Prostate gland (tissue), 2 donors: ENCODE measurements at regions not wholly inside any gene's neighbourhood (a gene's known extent, or its start where the extent isn't known, plus 50 kb on each side); places are given as distances from the start of the nearest gene placed in this dataset.

Experiments used
- DNase-seq: peaks from one replicate; pipeline ENCODE4 v3.0.0-alpha.2; 2019; ENCODE audit warnings: low spot score
- H3K27ac ChIP-seq, 2 donors: fragments of 200-600 bp; sonication (generic); 2 replicates each; pipeline ENCODE4 v1.5.1; 2017 to 2019
- H3K27me3 ChIP-seq: fragments of 200-600 bp; sonication (generic); replicated peaks from 2 replicates; pipeline ENCODE4 v1.5.1; 2019; ENCODE audit not compliant: insufficient read depth
- H3K36me3 ChIP-seq, 2 donors: fragments of 200-600 bp; sonication (generic); 1 replicate in 1 of 2; 2 replicates in 1 of 2; pipeline versions ENCODE4 v1.5.1 to v1.8.1; 2017 to 2019
- H3K4me1 ChIP-seq: fragments of 200-600 bp; sonication (generic); replicated peaks from 2 replicates; pipeline ENCODE4 v1.5.1; 2019
- H3K4me3 ChIP-seq, 2 donors: fragments of 200-600 bp; sonication (generic); 2 replicates each; pipeline ENCODE4 v1.5.1; 2017 to 2019
- H3K9me3 ChIP-seq: fragments of 200-600 bp; sonication (generic); 2 replicates; pipeline ENCODE4 v1.5.1; 2017
- POLR2A ChIP-seq: fragments of 450-650 bp; IDR thresholded peaks from one replicate; pipeline ENCODE4 v1.6.1; 2016; ENCODE audit warnings: antibody characterized with exemption, mild to moderate bottlenecking
- POLR2AphosphoS5 ChIP-seq: sonication (generic); formaldehyde crosslinking; IDR thresholded peaks from one replicate; pipeline ENCODE4 v1.6.1; 2017; ENCODE audit warnings: antibody characterized with exemption
- WGBS: methylation state at CpG from one replicate; pipeline ENCODE4 v1.1.5; 2018; 5-methylcytosine and 5-hydroxymethylcytosine counted together
- intact Hi-C: fragments of 100-400 bp; cut with DNase I; formaldehyde crosslinking; loops from one replicate; pipeline ENCODE4 v1.14.2; 2022
- TF ChIP-seq, protein P1 (sequence below), 4 experiments: fragments of 200-600 bp in 2 of 4; fragments of 450-650 bp in 2 of 4; sonication (generic) in 2 of 4; IDR thresholded peaks; 1 replicate in 3 of 4; 2 replicates in 1 of 4; pipeline ENCODE4 v1.5.1; 2016 to 2019; ENCODE audit warnings: antibody characterized with exemption in 4 of 4, mild to moderate bottlenecking in 2 of 4, moderate library complexity in 2 of 4

DNA sequence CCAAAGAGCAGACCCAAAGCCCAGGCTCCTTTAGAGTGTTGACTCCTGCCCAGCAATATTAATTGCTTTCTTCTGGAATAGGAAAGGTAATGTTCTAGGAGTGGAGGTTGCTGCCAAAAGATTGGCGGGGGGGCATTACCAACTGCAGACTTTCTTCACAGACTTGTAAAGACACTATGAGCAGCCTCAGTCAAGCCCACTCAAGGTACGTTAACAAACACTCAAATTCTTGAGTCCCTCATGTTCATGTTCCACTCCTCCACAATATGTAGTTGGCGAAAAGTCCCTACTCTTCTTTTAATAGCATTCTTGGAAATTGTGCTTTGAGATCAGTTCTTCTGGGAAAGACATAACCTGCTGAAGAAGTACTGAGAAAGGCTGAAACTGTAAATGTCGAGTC lies 409.2 kb upstream of the KIF2A start:
- no peak overlapping the region for H3K4me3 ChIP-seq
- TF ChIP-seq POLR2AphosphoS5, result no peak
- no peaks in the 10 kb centered on the region for H3K36me3 ChIP-seq
- intact Hi-C loops, result no loop called here
- no peaks in the 10 kb centered on the region for H3K27me3 ChIP-seq
- H3K27ac ChIP-seq, result no peak overlapping the region
- H3K4me1 ChIP-seq, result no peaks in the 10 kb centered on the region
- DNase-seq, result no peak
- H3K9me3 ChIP-seq, result no peaks in the 10 kb centered on the region
- WGBS, result 66% methylated on average over 4 of the region's 4 CpGs

DNA sequence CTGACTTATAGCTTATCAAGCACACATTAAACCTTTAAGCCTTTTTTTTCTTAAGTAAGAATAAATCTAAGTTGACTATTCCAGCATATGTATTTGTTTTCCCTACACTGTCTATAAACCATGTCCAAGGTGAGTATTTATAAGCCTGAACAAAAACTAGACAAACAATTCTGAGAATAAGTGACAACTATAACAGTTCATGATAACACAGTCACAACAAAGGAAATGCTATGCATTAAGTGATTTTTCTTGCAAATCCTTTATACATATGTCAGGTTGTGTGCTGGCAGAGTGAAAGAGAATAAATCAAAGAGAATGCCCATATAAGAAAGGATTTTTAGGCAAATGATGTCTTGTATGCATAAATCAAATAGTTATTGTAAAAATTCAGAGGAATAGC lies 408.8 kb upstream of the KIF2A start:
- no peaks in the 10 kb centered on the region for H3K4me1 ChIP-seq
- no peak overlapping the region for H3K27ac ChIP-seq
- H3K36me3 ChIP-seq, result no peaks in the 10 kb centered on the region
- H3K4me3 ChIP-seq, result no peak overlapping the region
- TF ChIP-seq, protein P1, sequence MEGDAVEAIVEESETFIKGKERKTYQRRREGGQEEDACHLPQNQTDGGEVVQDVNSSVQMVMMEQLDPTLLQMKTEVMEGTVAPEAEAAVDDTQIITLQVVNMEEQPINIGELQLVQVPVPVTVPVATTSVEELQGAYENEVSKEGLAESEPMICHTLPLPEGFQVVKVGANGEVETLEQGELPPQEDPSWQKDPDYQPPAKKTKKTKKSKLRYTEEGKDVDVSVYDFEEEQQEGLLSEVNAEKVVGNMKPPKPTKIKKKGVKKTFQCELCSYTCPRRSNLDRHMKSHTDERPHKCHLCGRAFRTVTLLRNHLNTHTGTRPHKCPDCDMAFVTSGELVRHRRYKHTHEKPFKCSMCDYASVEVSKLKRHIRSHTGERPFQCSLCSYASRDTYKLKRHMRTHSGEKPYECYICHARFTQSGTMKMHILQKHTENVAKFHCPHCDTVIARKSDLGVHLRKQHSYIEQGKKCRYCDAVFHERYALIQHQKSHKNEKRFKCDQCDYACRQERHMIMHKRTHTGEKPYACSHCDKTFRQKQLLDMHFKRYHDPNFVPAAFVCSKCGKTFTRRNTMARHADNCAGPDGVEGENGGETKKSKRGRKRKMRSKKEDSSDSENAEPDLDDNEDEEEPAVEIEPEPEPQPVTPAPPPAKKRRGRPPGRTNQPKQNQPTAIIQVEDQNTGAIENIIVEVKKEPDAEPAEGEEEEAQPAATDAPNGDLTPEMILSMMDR (IDR thresholded peaks at IDR 0.05), result no peak
- TF ChIP-seq POLR2A (no peak), POLR2AphosphoS5 (no peak)
- H3K9me3 ChIP-seq, result no peaks in the 10 kb centered on the region
- intact Hi-C loops, result no loop called here
- DNase-seq, result no peak
- H3K27me3 ChIP-seq, result no peaks in the 10 kb centered on the region

DNA sequence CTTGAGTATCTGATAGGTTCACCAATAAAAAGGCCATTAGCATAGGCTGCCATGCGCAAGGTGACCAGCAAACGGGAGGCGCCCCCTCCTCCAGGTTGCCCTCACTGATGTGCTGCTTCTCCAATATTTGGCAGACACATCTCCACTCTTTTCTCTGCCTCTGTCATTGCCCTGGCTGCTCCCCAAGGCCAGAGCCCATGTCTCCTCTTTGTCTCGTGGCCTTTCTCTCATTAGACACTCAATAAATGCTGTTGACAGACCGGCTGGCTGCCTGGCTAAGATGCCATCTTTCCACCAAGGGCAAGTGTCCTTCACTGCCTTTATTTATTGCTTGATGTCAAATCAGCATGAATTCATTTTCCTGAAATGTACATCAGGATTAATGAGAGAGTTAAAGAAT lies 404.0 kb upstream of the KIF2A start:
- TF ChIP-seq, protein P1 (IDR thresholded peaks at IDR 0.05), result no peak
- no peak for TF ChIP-seq POLR2AphosphoS5
- no peak for TF ChIP-seq POLR2A
- Histone ChIP-seq H3K4me1 (no peaks in the 10 kb centered on the region), H3K4me3 (no peak overlapping the region), H3K27me3 (no peaks in the 10 kb centered on the region), H3K27ac (no peak overlapping the region), H3K9me3 (no peaks in the 10 kb centered on the region), H3K36me3 (no peaks in the 10 kb centered on the region)
- DNase-seq, result no peak
- 81% methylated on average over 5 of the region's 5 CpGs for WGBS
- intact Hi-C loops, result no loop called here

DNA sequence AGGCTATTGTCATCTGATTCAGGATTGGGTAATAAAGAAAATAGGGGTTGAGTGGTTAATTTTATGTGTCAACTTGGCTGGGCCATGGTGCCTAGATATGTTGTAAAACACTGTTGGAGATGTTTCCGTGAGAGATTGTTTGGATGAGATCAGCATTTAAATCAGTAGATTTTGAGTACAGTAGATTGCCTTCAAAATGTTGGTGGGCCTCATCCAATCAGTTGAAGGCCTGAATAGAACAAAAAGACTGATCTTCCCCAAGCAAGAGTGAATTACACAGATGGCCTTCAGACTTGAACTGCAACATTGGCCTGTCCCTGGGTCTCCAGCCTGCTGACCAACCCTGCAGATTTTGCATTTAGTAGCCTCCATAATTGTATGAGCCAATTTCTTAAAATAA lies 401.3 kb upstream of the KIF2A start:
- intact Hi-C loops, result no loop called here
- no peak for DNase-seq
- TF ChIP-seq, protein P1 (IDR thresholded peaks at IDR 0.05), result no peak
- no peak for TF ChIP-seq POLR2AphosphoS5
- TF ChIP-seq POLR2A, result no peak
- Histone ChIP-seq H3K4me1 (no peaks in the 10 kb centered on the region), H3K4me3 (no peak overlapping the region), H3K27ac (no peak overlapping the region), H3K36me3 (no peaks in the 10 kb centered on the region), H3K27me3 (no peaks in the 10 kb centered on the region), H3K9me3 (no peaks in the 10 kb centered on the region)
- 71% methylated on average over 1 of the region's 1 CpG for WGBS

DNA sequence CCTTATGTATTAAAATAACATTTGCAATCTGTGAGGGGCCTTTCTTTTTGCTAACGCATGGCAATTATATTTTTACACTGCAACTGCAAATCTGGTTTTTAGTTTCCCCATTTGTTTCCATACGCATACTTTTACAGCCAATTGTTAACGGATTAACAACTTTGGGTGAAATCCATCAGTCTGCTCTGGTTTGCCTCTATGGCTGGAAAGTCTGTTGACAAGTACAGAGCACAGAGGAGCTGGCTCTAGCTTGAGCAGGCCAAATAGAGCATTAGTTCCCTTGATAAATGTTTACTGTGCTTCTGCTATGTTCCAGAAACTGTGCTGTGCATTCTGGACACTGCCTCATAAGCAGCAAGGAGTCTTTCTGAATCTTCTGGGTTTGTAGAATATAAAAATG lies 400.4 kb upstream of the KIF2A start:
- no peak for TF ChIP-seq POLR2AphosphoS5
- TF ChIP-seq, protein P1 (IDR thresholded peaks at IDR 0.05), result no peak
- no peak for TF ChIP-seq POLR2A
- H3K9me3 ChIP-seq, result no peaks in the 10 kb centered on the region
- H3K4me1 ChIP-seq, result no peaks in the 10 kb centered on the region
- intact Hi-C loops, result no loop called here
- no peak for DNase-seq
- H3K4me3 ChIP-seq, result no peak overlapping the region
- H3K27me3 ChIP-seq, result no peaks in the 10 kb centered on the region
- H3K27ac ChIP-seq, result no peak overlapping the region
- H3K36me3 ChIP-seq, result no peaks in the 10 kb centered on the region
- 44% methylated on average over 3 of the region's 3 CpGs for WGBS
